ENCODE measurements at regions not wholly inside any gene's neighbourhood (a gene's known extent, or its start where the extent isn't known, plus 50 kb on each side); places are given as distances from the start of the nearest gene placed in this dataset.

DNA sequence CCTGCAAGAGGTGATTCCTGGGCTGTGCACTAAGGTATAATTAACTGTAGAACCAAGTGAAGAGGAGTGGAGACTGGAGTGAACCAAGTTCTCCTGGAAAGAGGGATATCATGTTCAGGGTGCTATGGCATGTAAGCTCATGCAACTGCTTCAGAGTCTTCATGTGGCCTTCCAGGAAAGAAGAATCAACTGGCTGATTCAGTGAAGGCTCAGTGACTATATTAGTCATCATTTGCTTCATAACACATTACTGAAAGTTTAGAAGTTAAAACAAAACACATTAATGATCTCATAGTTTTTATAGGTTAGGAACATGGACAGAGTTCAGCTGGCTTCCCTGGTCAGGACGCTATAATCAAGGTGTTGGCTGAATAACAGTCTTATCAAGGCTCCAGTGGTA lies 1200.8 kb upstream of the GYPC start:
- TF ChIP-seq POLR2A (IDR thresholded peaks at IDR 0.05), result no peak
- TF ChIP-seq, protein P1, sequence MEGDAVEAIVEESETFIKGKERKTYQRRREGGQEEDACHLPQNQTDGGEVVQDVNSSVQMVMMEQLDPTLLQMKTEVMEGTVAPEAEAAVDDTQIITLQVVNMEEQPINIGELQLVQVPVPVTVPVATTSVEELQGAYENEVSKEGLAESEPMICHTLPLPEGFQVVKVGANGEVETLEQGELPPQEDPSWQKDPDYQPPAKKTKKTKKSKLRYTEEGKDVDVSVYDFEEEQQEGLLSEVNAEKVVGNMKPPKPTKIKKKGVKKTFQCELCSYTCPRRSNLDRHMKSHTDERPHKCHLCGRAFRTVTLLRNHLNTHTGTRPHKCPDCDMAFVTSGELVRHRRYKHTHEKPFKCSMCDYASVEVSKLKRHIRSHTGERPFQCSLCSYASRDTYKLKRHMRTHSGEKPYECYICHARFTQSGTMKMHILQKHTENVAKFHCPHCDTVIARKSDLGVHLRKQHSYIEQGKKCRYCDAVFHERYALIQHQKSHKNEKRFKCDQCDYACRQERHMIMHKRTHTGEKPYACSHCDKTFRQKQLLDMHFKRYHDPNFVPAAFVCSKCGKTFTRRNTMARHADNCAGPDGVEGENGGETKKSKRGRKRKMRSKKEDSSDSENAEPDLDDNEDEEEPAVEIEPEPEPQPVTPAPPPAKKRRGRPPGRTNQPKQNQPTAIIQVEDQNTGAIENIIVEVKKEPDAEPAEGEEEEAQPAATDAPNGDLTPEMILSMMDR (IDR thresholded peaks at IDR 0.05), result no peak
